ENCODE measurements at regions not wholly inside any gene's neighbourhood (a gene's known extent, or its start where the extent isn't known, plus 50 kb on each side); places are given as distances from the start of the nearest gene placed in this dataset.

DNA sequence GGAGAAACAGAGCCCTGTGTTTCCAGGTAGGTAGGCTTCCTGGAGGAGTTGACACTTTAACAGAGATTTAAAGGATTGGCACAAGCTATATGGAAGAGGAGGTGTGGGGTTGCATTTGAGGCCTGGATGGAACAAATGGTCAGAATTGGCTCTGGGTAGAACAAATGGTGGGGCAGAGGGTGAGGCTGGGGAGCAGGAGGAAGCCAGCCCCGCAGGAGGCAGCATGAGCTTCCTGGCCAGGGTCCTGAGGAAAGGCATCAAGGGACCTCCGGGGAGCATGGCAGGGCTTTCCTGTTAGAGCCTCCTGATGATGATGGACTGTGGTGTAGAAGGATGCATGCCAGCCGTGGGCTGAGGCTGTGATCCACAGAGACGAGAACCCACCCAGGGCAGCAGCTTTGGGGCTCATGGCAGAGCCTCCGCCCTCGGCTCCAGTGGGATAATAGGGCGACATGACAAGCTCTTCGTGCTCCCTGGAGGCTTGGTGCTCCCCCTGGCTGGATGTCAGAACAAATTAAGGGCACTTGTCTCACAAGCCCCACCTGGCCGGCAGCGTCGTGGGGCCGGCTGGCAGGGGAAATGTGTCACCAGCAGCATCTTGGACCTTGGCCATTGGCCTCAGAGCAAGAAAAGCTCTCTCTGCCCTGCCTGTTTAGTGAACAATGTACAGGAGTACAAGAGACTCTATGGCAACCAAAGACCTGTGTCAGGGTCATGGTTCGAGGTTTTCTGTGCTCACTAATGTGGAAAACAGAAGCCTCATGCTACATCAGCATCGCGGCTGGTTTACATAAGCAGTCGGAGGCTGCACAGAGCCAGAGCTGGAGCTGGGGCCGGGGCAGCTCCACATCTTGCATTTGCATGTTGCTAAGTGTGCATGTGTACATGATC, 153.5 kb downstream of the MYCN start:
- no peak for TF ChIP-seq POLR2AphosphoS5 (IDR thresholded peaks at IDR 0.05)
- TF ChIP-seq, protein P1, sequence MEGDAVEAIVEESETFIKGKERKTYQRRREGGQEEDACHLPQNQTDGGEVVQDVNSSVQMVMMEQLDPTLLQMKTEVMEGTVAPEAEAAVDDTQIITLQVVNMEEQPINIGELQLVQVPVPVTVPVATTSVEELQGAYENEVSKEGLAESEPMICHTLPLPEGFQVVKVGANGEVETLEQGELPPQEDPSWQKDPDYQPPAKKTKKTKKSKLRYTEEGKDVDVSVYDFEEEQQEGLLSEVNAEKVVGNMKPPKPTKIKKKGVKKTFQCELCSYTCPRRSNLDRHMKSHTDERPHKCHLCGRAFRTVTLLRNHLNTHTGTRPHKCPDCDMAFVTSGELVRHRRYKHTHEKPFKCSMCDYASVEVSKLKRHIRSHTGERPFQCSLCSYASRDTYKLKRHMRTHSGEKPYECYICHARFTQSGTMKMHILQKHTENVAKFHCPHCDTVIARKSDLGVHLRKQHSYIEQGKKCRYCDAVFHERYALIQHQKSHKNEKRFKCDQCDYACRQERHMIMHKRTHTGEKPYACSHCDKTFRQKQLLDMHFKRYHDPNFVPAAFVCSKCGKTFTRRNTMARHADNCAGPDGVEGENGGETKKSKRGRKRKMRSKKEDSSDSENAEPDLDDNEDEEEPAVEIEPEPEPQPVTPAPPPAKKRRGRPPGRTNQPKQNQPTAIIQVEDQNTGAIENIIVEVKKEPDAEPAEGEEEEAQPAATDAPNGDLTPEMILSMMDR (IDR thresholded peaks at IDR 0.05) = no peak

All from gastroesophageal sphincter (tissue), 3 donors.